Daoy (cell line): ENCODE measurements at regions not wholly inside any gene's neighbourhood (a gene's known extent, or its start where the extent isn't known, plus 50 kb on each side); places are given as distances from the start of the nearest gene placed in this dataset.

Experiments
- DNase-seq: peaks from one replicate; pipeline ENCODE4 v3.0.0-alpha.2; 2015; ENCODE audit warnings: low read depth

DNA sequence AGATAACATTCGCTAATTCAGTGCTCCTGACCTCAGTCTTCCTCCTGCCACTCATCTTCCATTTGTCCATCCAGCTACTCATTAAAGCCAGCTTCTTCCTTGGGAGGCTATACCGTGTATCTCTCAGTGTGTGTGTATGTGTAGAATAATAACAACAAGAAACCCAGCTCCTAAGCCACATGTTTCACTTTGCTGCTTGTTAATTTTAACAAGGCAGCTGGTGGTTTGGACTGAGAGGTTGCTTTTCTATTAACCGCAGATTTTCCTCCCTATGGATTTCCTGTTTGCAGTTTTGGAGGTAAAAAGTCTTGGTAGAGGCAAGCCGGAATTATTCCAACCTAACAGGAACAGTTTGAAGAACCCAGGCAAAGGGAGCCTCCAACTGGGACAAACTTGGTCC is 165.0 kb downstream of the ADAMTS15 start:
- DNase-seq, result no peak

DNA sequence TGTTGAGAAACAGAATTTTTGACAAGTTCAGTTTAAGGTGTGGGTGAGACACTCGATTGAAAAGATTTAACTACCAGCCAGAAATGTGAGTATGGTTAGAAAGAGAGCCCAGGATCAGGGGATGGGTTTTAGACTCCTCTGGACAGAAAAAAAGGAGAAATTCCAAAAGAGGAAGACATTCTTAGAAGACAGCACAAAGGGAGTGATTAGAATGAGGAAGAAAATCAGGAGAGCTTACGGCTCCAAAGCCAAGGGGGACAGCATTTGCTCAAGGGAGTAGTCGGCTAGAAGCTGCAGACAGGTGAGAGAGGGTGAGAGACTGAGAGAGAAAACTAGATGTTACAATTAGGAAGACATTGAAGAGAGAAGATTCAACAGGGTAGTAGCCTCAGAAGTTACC is 166.1 kb downstream of the ADAMTS15 start:
- no peak for DNase-seq

DNA sequence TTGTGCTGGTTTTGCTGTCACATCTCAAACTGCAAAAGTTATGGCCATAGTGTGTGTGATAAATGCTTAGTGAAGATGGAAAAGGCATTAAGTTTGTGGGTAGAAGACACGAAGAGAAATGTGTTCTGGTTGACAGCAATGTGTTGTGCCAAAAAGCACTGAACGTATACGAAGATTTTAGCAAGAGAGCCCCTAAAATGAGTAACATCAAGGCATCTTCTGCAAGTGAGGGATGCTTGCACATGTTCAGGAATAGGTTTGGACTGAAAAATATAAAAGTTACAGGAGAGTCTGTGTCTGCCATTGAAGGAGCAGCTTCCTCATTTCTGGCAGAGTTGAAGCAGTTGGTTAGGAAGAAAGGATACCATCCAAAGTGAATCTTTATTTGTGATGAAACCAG is 167.1 kb downstream of the ADAMTS15 start:
- no peak for DNase-seq

DNA sequence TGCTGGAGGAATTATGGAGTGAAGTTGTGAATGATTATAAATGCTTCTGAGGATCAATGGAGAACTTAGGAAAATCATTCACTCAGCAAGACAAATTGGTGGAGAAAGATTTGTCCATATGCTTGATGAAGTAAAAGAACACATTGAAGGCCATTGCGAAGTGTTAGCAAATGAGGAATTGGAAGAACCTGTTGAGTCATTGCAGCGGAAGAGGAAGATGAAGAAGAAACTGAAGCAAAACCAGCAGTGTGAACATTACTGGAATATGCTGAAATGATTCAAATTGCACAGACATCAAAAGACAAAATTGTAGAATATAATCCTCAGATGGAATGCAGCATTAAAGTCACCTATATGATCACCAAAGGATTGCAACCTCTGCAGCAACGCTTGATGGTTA is 168.1 kb downstream of the ADAMTS15 start:
- no peak for DNase-seq

DNA sequence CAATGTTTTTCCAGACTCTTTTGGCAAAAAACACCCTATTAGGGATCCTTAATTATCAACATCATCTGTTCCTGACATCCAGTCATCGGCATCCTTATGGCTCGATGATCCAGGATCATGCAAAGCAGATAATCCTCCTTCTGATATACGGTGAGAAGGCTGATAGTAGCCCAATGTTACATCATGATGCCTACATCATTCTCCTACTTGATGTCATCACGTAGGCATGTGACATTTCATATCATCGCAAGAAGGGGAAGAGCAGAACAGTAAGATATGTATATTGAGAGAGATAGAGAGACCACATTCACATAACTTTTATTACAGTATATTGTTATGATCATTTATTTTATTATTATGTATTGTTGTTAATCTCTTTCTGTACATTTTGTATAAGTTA is 168.6 kb downstream of the ADAMTS15 start:
- no peak for DNase-seq

DNA sequence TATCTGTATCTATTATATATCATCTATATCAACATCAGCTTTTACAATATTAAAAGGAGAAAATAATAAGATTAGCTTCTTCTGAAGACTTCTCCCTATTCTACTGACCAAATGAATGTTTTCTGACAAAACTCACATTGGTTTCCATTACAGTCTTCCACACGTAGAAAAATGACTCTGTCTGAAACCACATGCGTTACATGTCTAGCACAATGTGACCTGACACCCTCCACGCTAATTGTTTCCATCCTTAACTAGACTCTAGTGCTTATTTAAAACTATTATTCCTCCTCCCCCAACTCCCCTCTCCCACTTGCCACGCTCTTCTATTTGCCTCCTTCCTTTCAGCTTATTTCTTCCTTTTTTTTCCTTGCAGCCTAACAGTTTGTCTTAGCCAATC is 172.1 kb downstream of the ADAMTS15 start:
- no peak for DNase-seq

DNA sequence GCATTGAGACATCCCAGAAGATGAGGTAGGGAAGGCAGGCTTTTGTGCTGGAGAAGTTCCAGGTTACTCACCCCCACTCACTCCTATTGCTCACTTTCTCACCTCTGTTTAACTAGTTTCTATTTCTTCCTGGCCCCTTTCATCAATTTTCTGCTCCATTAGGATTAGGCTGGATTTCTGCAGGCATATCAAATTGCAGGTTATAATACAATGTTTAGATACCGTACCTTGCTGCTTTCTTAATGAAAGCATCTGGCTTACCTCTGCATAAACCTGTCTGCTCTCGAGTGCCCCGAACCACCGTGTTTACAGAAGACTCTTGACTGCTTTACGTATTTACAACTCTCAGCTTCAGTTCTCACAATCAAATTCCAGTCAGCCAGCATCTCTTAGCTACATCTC is 173.7 kb downstream of the ADAMTS15 start:
- peak; percentile 28 for DNase-seq

DNA sequence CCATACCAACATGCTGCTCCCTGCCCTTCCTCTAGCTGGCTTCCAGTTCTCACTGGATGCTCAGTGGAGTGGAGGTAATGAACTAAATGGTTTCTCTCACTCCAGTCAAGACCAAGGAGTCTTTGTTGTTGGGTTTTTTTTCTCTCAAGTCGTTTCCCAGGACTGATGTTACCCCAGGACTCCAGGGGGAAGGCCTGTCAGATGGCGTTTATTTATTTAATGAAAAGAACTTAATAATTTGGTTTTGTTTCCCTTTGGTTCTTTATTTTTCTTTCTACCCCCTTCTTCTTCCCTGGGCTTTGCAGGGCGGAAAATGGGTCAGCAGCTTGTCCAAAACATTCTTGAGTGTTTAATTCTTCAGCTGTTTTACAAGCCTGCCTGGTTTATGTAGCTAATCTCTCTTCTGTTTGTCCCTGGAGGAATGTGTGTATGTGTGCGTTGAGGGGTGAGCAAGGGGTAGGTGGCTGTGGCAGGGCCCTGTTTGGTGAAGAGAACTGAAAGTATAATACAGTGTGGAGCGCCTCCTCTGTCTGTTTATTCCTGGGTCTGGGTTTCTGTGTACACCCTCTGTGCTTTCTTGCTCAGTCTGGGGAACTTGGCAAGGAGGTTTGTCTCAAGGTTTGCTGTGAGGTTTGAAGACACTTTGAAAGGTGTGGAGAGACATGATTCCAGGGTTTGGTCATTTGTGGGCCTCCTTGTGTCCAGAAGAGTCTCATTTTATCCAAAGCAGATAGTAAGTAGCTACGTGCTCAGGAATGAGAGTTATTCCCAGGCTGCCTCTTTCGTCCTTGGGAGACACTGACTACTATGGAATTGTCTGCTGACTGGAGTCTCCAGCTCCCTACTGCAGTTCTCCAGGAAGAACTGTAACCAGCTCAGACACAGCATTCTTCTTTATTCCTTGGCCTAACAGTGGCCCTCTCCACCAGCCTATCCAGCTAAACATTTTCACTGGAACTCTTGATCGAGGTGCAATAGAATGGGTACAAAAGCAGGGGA is 175.5 kb downstream of the ADAMTS15 start:
- DNase-seq, result peak; percentile 24

DNA sequence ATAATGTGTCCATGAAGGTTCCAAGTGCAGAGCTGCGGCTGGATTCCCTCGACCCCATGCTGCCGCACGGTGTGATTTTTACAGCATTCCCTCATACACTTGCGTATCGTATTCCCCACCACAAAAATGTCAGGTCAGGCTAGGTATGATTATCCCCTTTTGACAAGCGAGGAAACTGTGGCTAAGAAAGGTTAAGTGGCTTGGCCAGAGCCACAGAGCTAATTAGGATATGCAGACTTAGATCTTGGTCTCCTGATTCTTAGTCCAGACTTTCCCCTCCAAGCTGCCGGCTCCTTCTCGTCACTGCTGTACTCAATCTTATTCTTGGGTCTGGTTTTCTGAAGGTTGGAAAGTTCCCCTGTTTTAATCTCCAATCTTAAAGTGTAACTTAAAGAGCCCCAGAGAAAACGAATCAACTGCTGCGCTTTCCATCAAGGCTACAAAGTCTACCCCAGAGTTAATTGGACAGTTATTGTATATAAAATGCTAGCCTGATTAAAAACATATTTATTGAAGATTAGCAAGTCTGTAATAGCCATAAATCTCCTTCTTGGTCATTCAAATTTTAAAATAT is 176.6 kb downstream of the ADAMTS15 start:
- DNase-seq, result peak; percentile 63

DNA sequence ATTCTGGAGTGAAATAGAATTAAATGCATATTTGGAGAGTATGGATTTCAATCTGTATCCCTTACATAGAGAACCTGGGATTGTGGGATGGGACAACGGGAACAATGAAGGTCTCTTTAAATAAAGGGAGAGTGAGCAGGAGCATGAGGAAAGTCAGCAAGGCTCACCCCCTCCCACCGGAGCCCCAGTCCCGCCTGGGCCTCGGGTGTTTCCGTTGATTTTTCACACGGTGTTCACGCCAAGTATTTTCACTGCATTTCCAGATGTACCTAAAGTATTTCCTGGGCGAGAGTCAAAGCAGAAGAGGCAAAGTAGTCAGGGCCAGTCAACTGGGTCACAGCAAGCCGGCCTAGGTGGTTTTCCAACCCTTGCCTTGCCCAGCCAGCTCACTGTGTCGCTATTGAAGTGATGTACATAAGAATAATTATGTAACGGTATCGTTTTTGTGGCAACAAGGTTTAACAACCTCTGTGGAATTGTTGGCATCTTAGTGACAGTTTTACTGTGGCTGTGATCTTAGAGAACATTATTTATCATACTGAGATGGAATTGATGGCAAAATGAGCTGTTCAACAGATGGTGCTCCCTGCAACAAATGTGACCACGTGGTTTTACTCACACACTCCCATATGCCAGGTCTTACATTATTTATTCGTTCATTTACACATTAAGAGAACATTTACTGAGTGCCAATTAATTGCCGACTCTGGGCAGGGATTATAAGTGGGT is 177.3 kb downstream of the ADAMTS15 start:
- DNase-seq, result no peak

DNA sequence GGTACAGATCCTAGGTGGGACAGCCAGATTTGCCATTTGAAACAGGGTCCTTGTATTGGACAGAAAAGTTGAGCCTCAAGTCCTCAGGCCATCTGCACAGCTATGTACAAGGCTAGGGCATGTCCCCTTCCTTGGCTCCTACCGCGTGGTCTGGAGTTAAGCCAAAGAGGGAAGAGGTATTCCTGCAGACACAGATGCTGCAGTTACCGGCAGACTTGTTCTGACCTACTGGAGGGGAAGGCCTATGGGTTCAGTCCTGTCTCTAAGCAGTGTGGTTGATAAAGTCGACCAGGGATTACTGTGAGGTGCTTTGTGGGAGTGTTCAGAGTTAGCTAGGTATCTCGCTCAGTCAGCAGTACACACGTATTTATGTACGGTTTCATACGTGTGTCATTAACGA is 180.6 kb downstream of the ADAMTS15 start:
- DNase-seq, result peak; percentile 53

DNA sequence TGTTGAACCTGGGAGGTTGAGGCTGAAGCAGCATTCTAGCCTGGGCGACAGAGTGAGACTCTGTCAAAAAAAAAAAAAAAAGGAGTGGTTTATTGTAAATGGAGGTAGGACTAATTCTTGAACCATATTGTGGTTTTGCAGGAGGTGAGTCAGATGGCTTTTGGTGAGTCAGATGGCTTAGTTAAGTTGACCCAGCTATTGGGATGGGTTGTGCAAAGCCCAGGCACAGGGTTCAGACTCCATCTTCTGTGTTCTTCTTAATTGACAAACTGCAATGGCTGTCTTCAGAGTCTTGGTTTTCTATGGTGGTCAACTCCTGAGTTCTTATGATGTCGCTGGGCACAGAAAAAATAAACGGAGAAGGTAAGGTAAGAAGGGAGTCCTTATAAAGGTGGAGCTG is 182.7 kb downstream of the ADAMTS15 start:
- DNase-seq, result peak; percentile 93

DNA sequence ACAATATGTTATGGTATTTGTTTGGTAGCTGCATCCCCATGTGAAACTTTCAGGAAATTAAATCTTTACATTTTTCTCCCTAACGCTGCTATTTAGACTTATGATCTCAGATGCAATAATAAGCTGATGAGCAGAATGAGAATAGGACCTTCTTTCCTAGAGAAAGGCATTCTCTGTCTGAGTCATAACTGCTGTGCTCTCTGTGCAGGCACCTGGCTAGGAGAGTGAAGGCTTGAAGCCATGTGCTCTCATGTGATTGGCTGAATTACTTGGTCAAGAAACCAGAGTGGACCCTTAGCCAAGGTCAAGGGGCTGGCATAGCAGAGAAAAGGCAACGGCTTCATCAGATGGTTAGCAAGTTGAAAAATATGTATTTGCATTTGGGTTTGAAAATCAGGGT is 185.0 kb downstream of the ADAMTS15 start:
- peak; percentile 24 for DNase-seq

DNA sequence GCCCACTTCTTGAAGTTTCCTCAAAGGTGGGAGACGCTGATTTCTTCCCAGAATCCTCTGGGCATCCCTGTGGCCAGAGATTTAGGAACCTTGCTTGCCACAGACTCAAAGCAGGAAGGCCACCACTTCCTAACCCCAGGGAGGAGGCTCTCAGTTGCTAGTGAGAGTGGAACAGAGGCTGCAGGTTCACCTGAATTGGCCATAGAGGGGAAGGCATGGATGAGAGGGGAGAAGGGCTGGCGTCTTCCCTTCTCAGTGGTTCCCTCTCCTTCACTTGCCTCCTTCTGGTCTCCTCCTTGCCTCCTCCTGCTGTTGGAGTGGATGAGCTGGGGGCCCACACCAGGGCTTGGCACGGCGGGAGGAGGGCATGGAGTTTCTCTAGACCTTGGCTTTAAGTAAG is 185.7 kb downstream of the ADAMTS15 start:
- DNase-seq, result no peak

DNA sequence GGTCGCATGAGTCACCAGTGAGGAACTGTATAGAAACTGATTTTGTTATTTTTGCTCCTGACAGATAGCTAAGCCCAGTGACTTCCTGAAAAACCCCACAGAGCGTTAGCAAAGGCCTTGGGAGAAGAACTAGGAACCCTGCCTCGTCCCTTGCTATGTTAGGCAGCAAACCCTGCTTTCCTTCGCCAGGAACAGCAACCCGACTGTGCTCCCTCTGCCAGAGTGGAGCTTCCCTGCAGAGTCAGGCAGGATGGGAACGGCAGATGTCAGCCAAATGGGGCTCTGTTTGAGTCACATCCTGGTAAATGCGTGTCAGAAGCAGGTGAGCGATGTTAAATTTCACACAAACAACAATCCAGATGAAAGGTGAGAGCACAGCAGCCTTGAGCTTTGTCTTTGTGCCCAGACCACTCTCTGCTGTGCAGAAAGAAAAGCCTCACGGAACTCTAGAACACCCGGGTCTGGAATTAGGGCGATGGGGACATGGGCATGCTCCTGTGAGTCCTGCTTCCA is 186.6 kb downstream of the ADAMTS15 start:
- DNase-seq, result peak; percentile 91

DNA sequence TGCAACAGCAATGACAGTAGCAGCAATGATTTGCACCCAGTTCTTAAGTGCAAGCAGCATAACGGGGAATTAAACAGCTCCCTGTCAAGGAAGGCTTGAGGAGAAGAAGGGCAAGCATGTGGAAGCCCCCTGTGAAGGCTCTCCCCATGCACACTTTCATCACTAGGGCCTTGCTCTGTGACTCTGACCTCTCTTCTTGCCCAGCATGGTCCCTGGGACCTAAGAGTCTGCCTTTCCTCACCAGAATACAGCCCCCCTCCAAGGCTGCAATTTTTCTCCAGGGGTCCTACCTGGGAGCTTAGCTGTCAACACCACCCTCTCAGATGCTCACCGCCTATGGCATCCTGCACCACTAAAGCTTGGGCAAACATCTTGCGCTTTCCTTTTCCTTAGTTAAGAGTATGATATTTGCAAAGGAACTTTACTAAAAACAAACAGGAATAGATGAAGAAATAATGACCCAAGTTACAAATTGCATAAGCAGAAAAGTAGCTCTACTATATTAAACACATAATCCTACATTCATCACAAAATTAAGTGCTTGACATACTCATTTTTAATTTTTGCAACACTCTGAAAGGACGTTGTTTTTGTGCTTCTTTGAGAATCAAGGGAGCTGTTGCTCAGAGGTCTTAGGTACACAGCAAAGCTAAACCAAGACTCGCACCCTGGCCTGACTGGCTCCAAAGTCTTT is 187.6 kb downstream of the ADAMTS15 start:
- no peak for DNase-seq

DNA sequence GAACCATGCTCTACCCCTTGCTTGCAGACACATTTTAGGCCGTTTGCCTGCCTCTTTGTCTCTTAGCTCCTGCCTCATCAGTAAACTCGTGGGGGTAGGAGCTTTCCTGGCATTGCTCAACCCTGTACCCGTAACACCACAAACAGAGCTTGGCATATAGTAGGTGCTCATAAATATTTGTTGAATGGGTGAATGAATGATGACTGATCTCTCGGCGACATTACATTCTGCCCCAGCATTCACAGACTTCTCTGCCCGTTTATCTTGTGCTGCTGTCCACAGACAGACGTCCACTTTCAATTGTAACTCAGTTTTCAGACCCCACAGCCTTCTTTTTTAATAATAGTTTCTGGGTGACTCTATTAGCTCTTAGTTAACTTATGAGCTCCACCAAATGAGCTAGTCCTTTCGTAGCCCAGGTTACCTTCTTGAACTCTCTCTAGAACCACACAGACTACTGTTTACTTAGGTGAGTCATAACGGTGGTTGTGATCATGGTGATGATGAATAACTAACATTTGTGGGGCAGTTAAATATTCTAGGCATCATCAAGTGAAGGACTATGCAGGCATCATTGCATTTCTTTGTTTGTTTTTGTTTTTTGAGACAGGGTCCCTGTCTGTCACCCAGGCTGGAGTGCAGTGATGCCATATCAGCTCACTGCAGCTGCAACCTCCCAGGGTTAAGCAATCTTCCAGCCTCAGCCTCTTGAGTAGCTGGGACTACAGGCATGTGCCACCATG is 188.4 kb downstream of the ADAMTS15 start:
- peak; percentile 84 for DNase-seq

DNA sequence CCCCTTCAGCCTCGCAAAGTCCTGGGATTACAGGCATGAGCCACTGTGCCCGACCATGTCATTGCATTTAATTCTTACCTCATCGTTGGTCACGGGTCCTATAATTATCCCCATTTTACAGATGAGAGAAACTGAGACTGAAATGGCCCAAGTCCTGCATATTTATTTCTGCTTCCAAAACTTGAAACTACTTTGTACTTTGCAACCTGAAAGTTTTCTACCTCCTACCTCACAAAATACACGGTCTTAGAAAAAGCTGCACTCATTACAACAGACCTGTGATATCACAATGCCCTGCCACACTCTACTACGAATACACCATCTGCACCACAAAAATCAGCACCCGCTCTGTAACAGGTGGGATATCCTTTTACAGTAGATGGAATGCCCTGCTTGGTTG is 189.1 kb downstream of the ADAMTS15 start:
- DNase-seq, result no peak

DNA sequence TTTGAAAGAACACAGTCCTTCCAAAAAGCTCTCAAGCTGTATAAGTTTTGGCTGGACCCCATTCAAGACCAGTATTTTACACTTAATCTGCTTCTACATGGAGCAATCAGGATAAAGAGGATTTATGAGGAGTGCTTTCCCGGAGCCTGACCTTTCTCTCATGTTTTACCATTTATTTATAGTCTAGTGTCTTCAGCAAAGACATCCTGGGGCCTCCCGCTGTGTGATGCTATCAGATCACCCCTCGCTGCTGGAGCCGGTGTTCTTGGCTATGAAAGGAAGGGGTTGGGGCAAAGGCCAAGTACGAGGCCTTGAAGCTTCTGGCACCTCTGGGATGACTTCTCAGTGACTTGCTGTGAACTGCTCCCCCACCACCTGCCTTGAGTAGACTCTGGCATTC is 189.6 kb downstream of the ADAMTS15 start:
- no peak for DNase-seq

DNA sequence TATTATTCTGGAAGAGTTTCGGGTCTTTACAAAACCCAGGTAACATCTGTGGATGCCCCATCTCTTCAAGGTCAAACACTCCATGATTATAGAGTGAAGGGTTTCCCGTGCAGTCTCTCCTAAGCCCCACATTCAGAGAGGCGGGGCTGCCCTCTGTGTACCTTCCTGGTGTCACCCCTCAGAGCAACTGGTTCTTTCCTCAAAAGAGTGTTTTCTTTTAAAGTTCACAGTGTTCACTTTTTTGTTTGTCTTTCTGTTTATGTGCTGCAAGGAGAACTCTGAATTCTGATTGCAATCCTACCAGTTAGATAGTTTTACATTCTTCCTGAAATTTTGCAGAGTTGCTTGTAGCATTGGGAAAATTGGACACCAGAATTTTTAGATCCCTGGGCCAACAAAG is 190.2 kb downstream of the ADAMTS15 start:
- no peak for DNase-seq

DNA sequence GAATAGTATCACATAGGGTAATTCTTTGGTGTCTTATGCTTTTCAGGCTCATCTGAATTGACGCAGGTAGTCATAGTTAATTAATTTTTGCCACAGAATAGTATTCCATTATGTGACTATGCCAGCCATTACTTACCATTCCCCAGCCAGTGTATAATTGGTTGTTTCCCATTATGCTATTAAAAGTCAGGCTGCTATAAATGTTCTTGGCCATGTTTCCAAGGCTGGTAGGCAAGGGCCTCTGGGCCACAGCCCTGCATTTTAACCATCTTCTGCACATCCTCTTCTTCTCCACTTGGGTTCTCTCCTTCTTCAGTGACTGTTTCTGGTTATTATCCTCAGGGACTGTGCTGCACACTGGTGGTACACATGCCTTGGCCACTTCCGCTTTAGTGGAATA is 190.9 kb downstream of the ADAMTS15 start:
- no peak for DNase-seq
